Stimulated activated naive B cell treated with anti-CD40 and anti-IgM and Interleukin-4, amounts not matched to agents 10 μg/mL and 1 μg/mL and 100 μg/mL, for 72 hours (primary cell): ENCODE measurements at regions not wholly inside any gene's neighbourhood (a gene's known extent, or its start where the extent isn't known, plus 50 kb on each side); places are given as distances from the start of the nearest gene placed in this dataset.
A peak's percentile ranks its signal among the peaks of the same experiment; 100 is the strongest.

Source experiments
- ATAC-seq, 2 donors: fragments of 150-1000 bp; cut with Tn5 transposase; replicated peaks; 2 replicates each; pipeline ENCODE4 v1.10.0; 2021; ENCODE audit warnings: moderate library complexity in 1 of 2
- DNase-seq: peaks from one replicate; pipeline ENCODE4 v3.0.0; 2021
- H3K27ac Mint-ChIP-seq: one replicate; pipeline ENCODE4 v1.8.0; 2022; ENCODE audit warnings: mild to moderate bottlenecking, mixed read lengths
- H3K27me3 Mint-ChIP-seq, 2 donors: one replicate each; pipeline ENCODE4 v1.8.0; 2022; ENCODE audit warnings: mixed read lengths in 2 of 2
- H3K36me3 Mint-ChIP-seq, 2 donors: one replicate each; pipeline ENCODE4 v1.8.0; 2022; ENCODE audit warnings: mixed read lengths in 2 of 2, mild to moderate bottlenecking in 1 of 2
- H3K4me1 Mint-ChIP-seq, 2 donors: one replicate each; pipeline ENCODE4 v1.8.0; 2022; ENCODE audit warnings: mixed read lengths in 2 of 2, mild to moderate bottlenecking in 1 of 2
- H3K4me3 Mint-ChIP-seq, 2 donors: one replicate each; pipeline ENCODE4 v1.8.0; 2022; ENCODE audit warnings: mild to moderate bottlenecking in 2 of 2, mixed read lengths in 2 of 2, moderate library complexity in 1 of 2
- H3K9me3 Mint-ChIP-seq, 2 donors: one replicate each; pipeline ENCODE4 v1.8.0; 2022; ENCODE audit warnings: mixed read lengths in 2 of 2, mild to moderate bottlenecking in 1 of 2

DNA sequence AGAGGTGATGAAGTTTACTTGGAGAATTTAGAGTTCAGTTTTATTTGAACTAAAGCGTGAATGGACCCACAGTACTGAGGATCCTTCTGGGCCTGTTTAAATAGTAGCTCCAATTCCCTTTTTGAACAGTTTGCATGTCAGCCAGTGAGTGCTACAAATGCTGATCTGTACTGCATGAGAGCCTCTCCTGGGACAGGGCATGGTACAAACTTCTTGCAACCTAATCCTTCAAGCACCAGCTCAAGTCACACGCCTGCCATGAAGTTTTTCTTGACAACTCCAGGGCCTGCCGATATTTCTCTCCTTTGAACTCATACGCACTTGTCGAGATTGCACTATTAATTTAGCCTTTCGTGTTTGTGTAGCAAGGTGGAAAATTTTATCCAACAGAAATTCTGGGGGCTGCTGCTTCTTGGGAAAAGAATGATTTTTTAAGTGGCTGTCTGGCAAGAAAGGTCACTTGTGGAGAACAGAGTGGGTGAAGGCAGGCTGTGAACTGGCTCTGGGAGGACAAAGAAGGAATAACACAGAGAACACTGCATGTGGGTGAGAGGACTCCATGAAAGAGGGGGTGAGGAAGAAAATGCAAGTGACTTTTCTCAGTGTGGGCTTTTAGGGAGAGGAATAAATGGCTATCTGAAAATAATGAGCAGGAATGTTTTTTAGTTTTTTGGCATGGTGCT, 192.5 kb downstream of the NDFIP2 start:
- ATAC-seq (no peak), DNase-seq (no peak)
- H3K9me3 Mint-ChIP-seq, result no peaks in the 10 kb centered on the region
- H3K27ac Mint-ChIP-seq, result no peak overlapping the region
- peaks cover under 1 to 8% of the 10 kb centered on the region in 2 donors for H3K27me3 Mint-ChIP-seq
- H3K4me3 Mint-ChIP-seq, result no peak overlapping the region
- no peaks in the 10 kb centered on the region for H3K4me1 Mint-ChIP-seq
- no peaks in the 10 kb centered on the region for H3K36me3 Mint-ChIP-seq

- DNase-seq, result no peak
Measured at GRCh38 chr13:79671420-79671819, 190.5 kb downstream of the NDFIP2 start.

DNA sequence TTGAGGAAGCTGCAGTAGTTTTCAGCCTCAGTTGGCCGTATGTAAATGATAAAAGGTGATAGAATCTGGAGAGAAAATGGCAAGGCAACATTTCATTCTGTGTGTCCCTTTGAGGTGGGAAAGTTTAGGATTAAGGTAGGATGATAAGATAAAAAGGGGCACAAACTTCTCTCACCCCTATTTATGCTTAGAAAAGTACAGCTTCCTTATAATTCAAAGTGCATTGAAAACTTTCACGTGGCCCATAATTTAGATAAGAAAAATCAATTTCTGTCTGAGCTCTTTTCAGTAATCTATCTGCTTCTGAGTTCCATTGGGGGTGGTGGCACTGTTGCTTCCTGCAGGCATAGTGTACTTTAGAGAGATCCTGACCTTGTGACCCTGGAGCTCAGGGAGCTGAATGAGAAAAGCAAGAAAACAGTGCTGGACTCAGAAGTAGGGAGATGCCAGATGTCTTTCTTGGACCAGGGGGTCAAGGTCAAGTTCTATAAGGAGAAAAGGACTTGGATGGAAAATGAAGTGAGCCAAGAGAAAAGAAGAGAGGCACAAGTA, 187.3 kb downstream of the NDFIP2 start:
- ATAC-seq (no peak), DNase-seq (no peak)
- Mint-ChIP-seq H3K27ac (no peak overlapping the region), H3K9me3 (no peaks in the 10 kb centered on the region), H3K4me1 (no peaks in the 10 kb centered on the region), H3K4me3 (no peak overlapping the region), H3K36me3 (no peaks in the 10 kb centered on the region), H3K27me3 (peaks cover 12 to 15% of the 10 kb centered on the region in 2 donors)

More at GRCh38 chr13:79671420-79671819, 190.5 kb downstream of the NDFIP2 start:
- ATAC-seq, result no peak
- Mint-ChIP-seq H3K27ac (no peak overlapping the region), H3K9me3 (no peaks in the 10 kb centered on the region), H3K27me3 (peaks cover 12 to 13% of the 10 kb centered on the region in 2 donors), H3K36me3 (no peaks in the 10 kb centered on the region), H3K4me3 (no peak overlapping the region), H3K4me1 (no peaks in the 10 kb centered on the region)

DNA sequence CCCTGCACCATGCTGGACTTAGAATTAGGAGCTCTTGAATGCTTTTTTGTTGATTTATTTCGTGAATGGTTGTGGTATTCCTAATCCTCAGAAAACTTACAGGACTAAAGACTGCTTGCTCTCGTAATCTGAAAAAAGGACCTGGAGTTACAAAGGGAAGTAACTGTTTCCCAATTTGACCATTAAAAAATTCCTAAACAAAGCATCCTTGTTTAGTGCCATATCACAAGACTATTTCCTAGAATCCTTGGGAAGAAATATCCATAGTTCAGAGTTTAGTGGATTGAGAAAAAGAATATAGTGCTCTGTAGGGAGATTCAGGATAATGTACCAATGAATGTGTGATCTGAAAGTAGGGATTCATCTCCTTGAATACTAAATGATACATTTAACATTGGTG, 186.8 kb downstream of the NDFIP2 start:
- H3K36me3 Mint-ChIP-seq, result no peaks in the 10 kb centered on the region
- no peaks in the 10 kb centered on the region for H3K4me1 Mint-ChIP-seq
- no peak overlapping the region for H3K27ac Mint-ChIP-seq
- no peak overlapping the region for H3K4me3 Mint-ChIP-seq
- H3K27me3 Mint-ChIP-seq, result peaks cover 12 to 15% of the 10 kb centered on the region in 2 donors
- ATAC-seq (no peak), DNase-seq (no peak)
- H3K9me3 Mint-ChIP-seq, result no peaks in the 10 kb centered on the region

- DNase-seq (no peak), ATAC-seq (no peak)
- Mint-ChIP-seq H3K27me3 (peaks cover 4 to 17% of the 10 kb centered on the region in 2 donors), H3K27ac (no peak overlapping the region), H3K36me3 (no peaks in the 10 kb centered on the region), H3K9me3 (no peaks in the 10 kb centered on the region), H3K4me3 (no peak overlapping the region), H3K4me1 (peaks cover 0 to 2% of the 10 kb centered on the region in 2 donors)
Measured at GRCh38 chr13:79663977-79664636, 183.2 kb downstream of the NDFIP2 start.

DNA sequence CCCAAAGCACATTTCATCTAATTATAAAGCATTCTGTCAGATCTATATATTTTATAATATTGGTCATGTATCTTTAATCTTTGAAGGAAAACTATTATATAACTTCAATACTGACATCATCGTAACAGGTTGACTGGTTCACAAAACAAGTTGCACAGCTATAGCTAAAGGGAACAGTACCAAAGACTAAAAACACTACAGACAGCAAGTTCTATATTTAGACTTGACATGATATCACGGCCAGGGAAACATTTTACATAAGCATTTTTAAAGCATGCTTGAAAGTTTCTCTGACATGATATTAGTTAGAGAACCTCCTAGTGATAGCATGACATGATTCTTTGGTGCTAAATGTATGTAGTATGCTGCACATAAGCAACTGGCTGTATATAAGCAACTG, 182.5 kb downstream of the NDFIP2 start:
- Mint-ChIP-seq H3K9me3 (no peaks in the 10 kb centered on the region), H3K36me3 (no peaks in the 10 kb centered on the region), H3K4me1 (peaks cover 0 to 2% of the 10 kb centered on the region in 2 donors), H3K27me3 (peaks cover 4 to 23% of the 10 kb centered on the region in 2 donors), H3K27ac (no peak overlapping the region), H3K4me3 (no peak overlapping the region)
- ATAC-seq (no peak), DNase-seq (no peak)

DNA sequence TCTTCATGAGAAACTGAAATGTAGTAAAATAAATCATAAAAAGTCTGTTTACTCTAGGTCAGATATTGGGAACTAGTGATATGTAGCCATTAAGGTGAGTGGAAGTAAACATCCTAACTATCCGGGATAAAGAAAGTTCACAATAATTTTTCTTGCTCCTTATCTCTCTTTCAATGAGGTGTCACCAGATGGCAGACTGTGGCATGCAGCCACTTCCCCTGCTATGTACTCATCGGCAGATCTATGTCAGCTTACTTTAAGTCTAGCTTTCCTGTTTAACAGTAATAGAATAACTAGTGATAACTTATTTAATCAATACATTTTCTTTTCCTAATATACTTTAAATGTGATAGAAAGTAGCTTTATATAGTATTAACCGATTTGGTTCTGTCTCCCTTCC, 181.9 kb downstream of the NDFIP2 start:
- ATAC-seq (no peak), DNase-seq (no peak)
- Mint-ChIP-seq H3K4me3 (no peak overlapping the region), H3K27ac (no peak overlapping the region), H3K9me3 (no peaks in the 10 kb centered on the region), H3K4me1 (peaks cover 0 to 2% of the 10 kb centered on the region in 2 donors), H3K27me3 (peaks cover 4 to 18% of the 10 kb centered on the region in 2 donors), H3K36me3 (no peaks in the 10 kb centered on the region)

- no peak for DNase-seq
- Mint-ChIP-seq H3K4me1 (peaks cover 0 to 2% of the 10 kb centered on the region in 2 donors), H3K27me3 (peaks cover 6 to 15% of the 10 kb centered on the region in 2 donors), H3K27ac (no peak overlapping the region), H3K9me3 (no peaks in the 10 kb centered on the region), H3K36me3 (no peaks in the 10 kb centered on the region), H3K4me3 (no peak overlapping the region)
- peak in 1 of 2 donors; percentile 25 for ATAC-seq
Measured at GRCh38 chr13:79660361-79660760, 179.4 kb downstream of the NDFIP2 start.

DNA sequence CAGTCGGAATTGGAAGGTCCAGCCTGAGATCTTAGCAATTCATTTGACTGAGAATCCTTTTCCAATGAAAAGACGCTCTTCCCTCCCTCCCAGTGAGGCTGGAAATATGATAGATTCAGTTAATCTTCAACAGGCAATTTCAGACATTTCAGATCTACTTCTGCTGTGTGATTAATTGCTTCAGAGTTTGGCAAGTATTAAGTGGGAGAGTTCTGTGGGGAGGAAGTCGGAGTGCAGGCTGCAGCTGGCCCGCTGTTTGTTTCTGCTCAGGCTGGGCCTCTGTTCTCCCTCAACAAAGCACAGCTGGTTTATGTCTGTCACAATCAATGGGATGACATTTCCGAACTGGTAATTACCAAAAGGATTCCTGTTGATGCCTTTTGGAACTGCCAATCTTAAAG, 178.2 kb downstream of the NDFIP2 start:
- ATAC-seq (no peak), DNase-seq (no peak)
- Mint-ChIP-seq H3K9me3 (no peaks in the 10 kb centered on the region), H3K27ac (no peak overlapping the region), H3K4me3 (no peak overlapping the region), H3K4me1 (peaks cover 0 to 2% of the 10 kb centered on the region in 2 donors), H3K36me3 (no peaks in the 10 kb centered on the region), H3K27me3 (peaks cover 6 to 23% of the 10 kb centered on the region in 2 donors)

- Mint-ChIP-seq H3K4me3 (no peak overlapping the region), H3K9me3 (no peaks in the 10 kb centered on the region), H3K27me3 (peaks cover 6 to 23% of the 10 kb centered on the region in 2 donors), H3K27ac (no peak overlapping the region), H3K4me1 (peaks cover 0 to 2% of the 10 kb centered on the region in 2 donors), H3K36me3 (no peaks in the 10 kb centered on the region)
- DNase-seq (no peak), ATAC-seq (no peak)
Measured at GRCh38 chr13:79658333-79658975, 177.5 kb downstream of the NDFIP2 start.

- no peak for ATAC-seq
- Mint-ChIP-seq H3K4me3 (no peak overlapping the region), H3K27ac (no peak overlapping the region), H3K9me3 (no peaks in the 10 kb centered on the region), H3K27me3 (peaks cover 6 to 23% of the 10 kb centered on the region in 2 donors), H3K4me1 (peaks cover 0 to 2% of the 10 kb centered on the region in 2 donors), H3K36me3 (no peaks in the 10 kb centered on the region)
- DNase-seq, result no peak
Measured at GRCh38 chr13:79655509-79655908, 174.6 kb downstream of the NDFIP2 start.

- ATAC-seq (no peak), DNase-seq (no peak)
- Mint-ChIP-seq H3K9me3 (no peaks in the 10 kb centered on the region), H3K36me3 (no peaks in the 10 kb centered on the region), H3K4me3 (no peak overlapping the region), H3K4me1 (no peaks in the 10 kb centered on the region), H3K27ac (no peak overlapping the region), H3K27me3 (peaks cover 6 to 23% of the 10 kb centered on the region in 2 donors)
Measured at GRCh38 chr13:79654520-79654919, 173.6 kb downstream of the NDFIP2 start.

DNA sequence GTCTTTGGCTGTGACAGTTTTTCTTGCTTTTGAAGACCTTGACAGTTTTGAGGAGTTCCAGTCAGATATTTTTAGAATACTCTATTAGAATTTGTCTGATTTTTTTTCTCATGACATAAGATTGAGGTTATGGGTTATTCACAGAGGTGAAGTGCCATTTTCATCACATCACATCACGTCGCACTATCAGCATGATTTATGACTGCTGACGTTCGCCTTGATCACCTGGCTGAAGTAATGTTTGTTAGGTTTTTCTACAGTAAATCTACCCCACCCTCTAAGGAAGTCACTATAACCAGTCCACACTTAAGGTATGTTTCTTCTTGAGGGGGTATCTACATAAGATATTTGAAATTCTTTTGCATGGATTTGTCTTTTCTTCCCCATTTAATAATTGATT, 169.7 kb downstream of the NDFIP2 start:
- ATAC-seq (no peak), DNase-seq (no peak)
- Mint-ChIP-seq H3K27ac (no peak overlapping the region), H3K4me1 (no peaks in the 10 kb centered on the region), H3K4me3 (no peak overlapping the region), H3K36me3 (no peaks in the 10 kb centered on the region), H3K27me3 (peaks cover 0 to 11% of the 10 kb centered on the region in 2 donors), H3K9me3 (no peaks in the 10 kb centered on the region)

DNA sequence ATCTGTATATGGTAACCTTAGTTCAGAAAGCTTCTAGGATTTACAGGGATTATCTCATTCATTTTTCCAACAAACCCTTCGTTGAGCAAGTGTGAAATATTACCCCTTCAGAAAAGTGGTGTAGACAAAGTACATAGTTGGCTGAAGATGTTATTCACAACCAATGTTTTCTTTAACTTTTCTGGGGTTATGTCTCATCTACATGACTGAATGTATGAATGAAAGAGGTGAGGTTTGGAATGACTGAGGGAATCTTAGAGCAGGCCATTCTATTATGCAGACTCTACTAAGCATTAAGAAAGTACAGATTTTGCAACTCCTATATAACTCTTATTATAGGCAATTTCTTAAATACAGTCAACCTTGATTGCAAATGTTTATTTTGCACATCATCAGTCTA, 167.2 kb downstream of the NDFIP2 start:
- Mint-ChIP-seq H3K9me3 (no peaks in the 10 kb centered on the region), H3K27ac (no peak overlapping the region), H3K36me3 (no peaks in the 10 kb centered on the region), H3K27me3 (peaks cover 0 to 4% of the 10 kb centered on the region in 2 donors), H3K4me1 (no peaks in the 10 kb centered on the region), H3K4me3 (no peak overlapping the region)
- no peak for DNase-seq
- no peak for ATAC-seq
